GM12878 (cell line): ENCODE measurements at regions not wholly inside any gene's neighbourhood (a gene's known extent, or its start where the extent isn't known, plus 50 kb on each side); places are given as distances from the start of the nearest gene placed in this dataset.

ENCODE experiments used
- ATAC-seq: fragments of 200-7000 bp; cut with Tn5 transposase; 3 replicates; pipeline ENCODE4 v1.9.1; 2020; ENCODE audit warnings: mild to moderate bottlenecking, moderate library complexity
- BruUV-seq: library from RNA; stranded (reverse); fragments of 400-500 nt; replicated peaks from 2 replicates; lab custom pipeline; 2021; lab: Mats Ljungman, UMichigan
- CTCF ChIA-PET: fragments of 300-600 bp; sonication (Branson Sonifier 250); formaldehyde crosslinking; extraction: SDS; loops from one replicate; lab custom pipeline; 2021; ENCODE audit warnings: inconsistent platforms; lab: Yijun Ruan, JAX
- POLR2A ChIA-PET: fragments of 350-600 bp; formaldehyde crosslinking; extraction: SDS; loops from one replicate; lab custom pipeline; 2021; ENCODE audit warnings: inconsistent platforms; lab: Charles Lee
- RAD21 ChIA-PET: fragments of 300-600 bp; sonication (Branson Sonifier 250); formaldehyde crosslinking; loops from one replicate; lab custom pipeline; 2023; ENCODE audit warnings: antibody characterized with exemption; ENCODE audit not compliant: unreplicated experiment; lab: Charles Lee
- SMC1A ChIA-PET: fragments of 300-600 bp; sonication (Branson Sonifier 250); formaldehyde crosslinking; loops from one replicate; lab custom pipeline; 2023; ENCODE audit not compliant: unreplicated experiment, uncharacterized antibody; lab: Charles Lee
- DNase-seq: peaks from one replicate; pipeline ENCODE4 v3.0.0-alpha.2; 2011; ENCODE audit warnings: low read depth, low spot score
- FAIRE-seq: peaks from 3 replicates; lab custom pipeline; 2011; peaks lifted over from hg19 to GRCh38; lab: Jason Lieb, UNC
- H2AFZ ChIP-seq: 2 replicates; pipeline ENCODE4 v1.6.0; 2011; ENCODE audit warnings: low read depth, low read length, control low read depth; ENCODE audit not compliant: control insufficient read depth
- H3K27ac ChIP-seq: 2 replicates; pipeline ENCODE4 v1.5.1; 2011; ENCODE audit warnings: control low read depth; ENCODE audit not compliant: control insufficient read depth, insufficient read depth
- H3K27me3 ChIP-seq, 2 experiments: replicated peaks in 1 of 2; 2 replicates each; pipeline versions ENCODE4 v1.6.0 to v1.6.1; 2011; ENCODE audit warnings: low read length in 1 of 2; ENCODE audit not compliant: control insufficient read depth in 2 of 2, insufficient read depth in 2 of 2
- H3K36me3 ChIP-seq, 2 experiments: 2 replicates each; pipeline ENCODE4 v1.5.1; 2011; ENCODE audit warnings: low read length in 1 of 2; ENCODE audit not compliant: control insufficient read depth in 2 of 2, insufficient read depth in 2 of 2
- H3K4me1 ChIP-seq: 2 replicates; pipeline ENCODE4 v1.6.1; 2011; ENCODE audit warnings: mild to moderate bottlenecking, low read length, moderate library complexity, mixed read lengths; ENCODE audit not compliant: control insufficient read depth, insufficient read depth
- H3K4me2 ChIP-seq: 2 replicates; pipeline ENCODE4 v1.6.0; 2011; ENCODE audit warnings: control low read depth; ENCODE audit not compliant: control insufficient read depth, insufficient read depth
- H3K4me3 ChIP-seq: fragments of 200-600 bp; sonication (generic); 2 replicates; pipeline ENCODE4 v1.5.1; 2016
- H3K79me2 ChIP-seq: 2 replicates; pipeline ENCODE4 v1.6.0; 2011; ENCODE audit warnings: low read length; ENCODE audit not compliant: control insufficient read depth, insufficient read depth
- H3K9ac ChIP-seq: 2 replicates; pipeline ENCODE4 v1.8.0; 2011; ENCODE audit warnings: low read length, control low read depth, mixed read lengths; ENCODE audit not compliant: control insufficient read depth, insufficient read depth
- H3K9me3 ChIP-seq: replicated peaks from 3 replicates; pipeline ENCODE4 v1.5.1; 2011; ENCODE audit warnings: mild to moderate bottlenecking, low read length; ENCODE audit not compliant: control insufficient read depth, insufficient read depth
- H4K20me1 ChIP-seq: 2 replicates; pipeline ENCODE4 v1.6.0; 2011; ENCODE audit not compliant: control insufficient read depth, insufficient read depth
- CTCF ChIP-seq, 3 experiments: IDR thresholded peaks in 2 of 3; conservative IDR thresholded peaks in 1 of 3; 2 replicates each; pipeline ENCODE4 v1.5.1; 2011; ENCODE audit warnings: low read depth in 3 of 3, low read length in 3 of 3, mild to moderate bottlenecking in 3 of 3, control low read depth in 2 of 3, moderate library complexity in 2 of 3, inconsistent platforms in 1 of 3, mixed read lengths in 1 of 3; ENCODE audit not compliant: control insufficient read depth in 2 of 3, insufficient read depth in 1 of 3; ENCODE audit errors: extremely low read depth in 1 of 3
- FOXM1 ChIP-seq: IDR thresholded peaks from 2 replicates; pipeline ENCODE4 v1.6.1; 2012; ENCODE audit warnings: low read depth, mild to moderate bottlenecking, inconsistent platforms, low read length, moderate library complexity
- GATAD2B ChIP-seq: fragments of 450-650 bp; conservative IDR thresholded peaks from 2 replicates; pipeline ENCODE4 v1.6.1; 2017; ENCODE audit warnings: low read depth, mild to moderate bottlenecking, moderate library complexity
- HDAC2 ChIP-seq: fragments of 200-600 bp; sonication (generic); IDR thresholded peaks from 2 replicates; pipeline ENCODE4 v1.6.1; 2017
- HDGF ChIP-seq: fragments of 450-650 bp; IDR thresholded peaks from 2 replicates; pipeline ENCODE4 v1.6.1; 2016; ENCODE audit warnings: antibody characterized with exemption
- KAT2A ChIP-seq: conservative IDR thresholded peaks from 2 replicates; pipeline ENCODE4 v1.6.1; 2011; ENCODE audit warnings: low read depth, low read length; ENCODE audit not compliant: control insufficient read depth
- NFIC ChIP-seq: IDR thresholded peaks from 2 replicates; pipeline ENCODE4 v1.6.1; 2012; ENCODE audit warnings: low read depth, mild to moderate bottlenecking, inconsistent platforms, low read length, moderate library complexity
- PAX8 ChIP-seq: fragments of 450-650 bp; IDR thresholded peaks from 2 replicates; pipeline ENCODE4 v1.6.1; 2017; ENCODE audit warnings: mild to moderate bottlenecking, moderate library complexity
- SMARCA5 ChIP-seq: fragments of 450-650 bp; IDR thresholded peaks from 2 replicates; pipeline ENCODE4 v1.6.1; 2017; ENCODE audit warnings: mild to moderate bottlenecking
- ZBTB4 ChIP-seq: fragments of 450-650 bp; formaldehyde crosslinking; IDR thresholded peaks from 2 replicates; pipeline ENCODE4 v1.4.0; 2022; ENCODE audit warnings: mild to moderate bottlenecking, moderate library complexity
- ZZZ3 ChIP-seq: IDR thresholded peaks from 2 replicates; pipeline ENCODE4 v1.6.1; 2011; ENCODE audit warnings: low read depth; ENCODE audit not compliant: control insufficient read depth, insufficient read length
- in situ Hi-C: fragments of 300-500 bp; cut with MboI; formaldehyde crosslinking; loops from 9 replicates; pipeline ENCODE4 v1.14.3; 2018; ENCODE audit warnings: mixed read lengths
- intact Hi-C: fragments of 100-400 bp; cut with micrococcal nuclease; formaldehyde crosslinking; loops from one replicate; pipeline ENCODE4 v1.14.2; 2022; ENCODE audit not compliant: unreplicated experiment

GRCh38 chr5:98218838-98219237 lies 554.6 kb upstream of the RGMB start (continued):
- no peak for TF ChIP-seq CTCF (IDR thresholded peaks at IDR 0.05 in 2 of 3, conservative IDR thresholded peaks at IDR 0.05 in 1 of 3; ENCODE audit: control insufficient read depth in 2 of 3, extremely low read depth in 1 of 3, insufficient read depth in 1 of 3, low read depth in 3 of 3, low read length in 3 of 3)
- TF ChIP-seq ZZZ3 = no peak
- TF ChIP-seq SMARCA5 = no peak
- TF ChIP-seq PAX8 = no peak

- no peak for TF ChIP-seq NFIC
- no peak for TF ChIP-seq ZBTB4 (CRISPR knock-in tag)
- no peak for TF ChIP-seq HDAC2
- no peak for TF ChIP-seq GATAD2B
- no peak for TF ChIP-seq HDGF
- no peak for TF ChIP-seq FOXM1
- TF ChIP-seq KAT2A = no peak
- CTCF ChIA-PET = no interaction called here
- H3K9ac ChIP-seq = no peak overlapping the region
- no peak overlapping the region for H3K4me3 ChIP-seq
- no peak overlapping the region for H2AFZ ChIP-seq
- SMC1A ChIA-PET = no interaction called here
- POLR2A ChIA-PET = no interaction called here
- no peak for FAIRE-seq
- no peaks in the 10 kb centered on the region for H3K27me3 ChIP-seq
- no peak for DNase-seq
- no peaks in the 10 kb centered on the region for H3K36me3 ChIP-seq
- H4K20me1 ChIP-seq = no peaks in the 10 kb centered on the region
- no peak overlapping the region for H3K4me2 ChIP-seq
- no TSS peak for BruUV-seq
- RAD21 ChIA-PET = no interaction called here
- H3K79me2 ChIP-seq = no peaks in the 10 kb centered on the region
- ATAC-seq = no peak
- no peaks in the 10 kb centered on the region for H3K4me1 ChIP-seq
- intact Hi-C loops (no loop called here), in situ Hi-C loops (no loop called here)
- no peak overlapping the region for H3K27ac ChIP-seq
- H3K9me3 ChIP-seq = no peaks in the 10 kb centered on the region
These were observed 546.0 kb upstream of the RGMB start for GRCh38 chr5:98227489-98227888.
